Mesothelial cell of epicardium (in vitro differentiated cells): ENCODE measurements at regions not wholly inside any gene's neighbourhood (a gene's known extent, or its start where the extent isn't known, plus 50 kb on each side); places are given as distances from the start of the nearest gene placed in this dataset.
"Not testable (repeated sequence)": the region's sequence is repeated elsewhere in the genome, so short reads cannot be mapped to it uniquely, and the experiment has no call there.

Experiments used
- DNase-seq, 2 experiments: peaks; one replicate each; pipeline ENCODE4 v3.0.0; 2021; ENCODE audit warnings: low spot score in 2 of 2; ENCODE audit not compliant: unreplicated experiment in 2 of 2
- H3K27ac Mint-ChIP-seq: 2 replicates; pipeline ENCODE4 v1.8.0; 2021; ENCODE audit warnings: mixed read lengths
- H3K27me3 Mint-ChIP-seq: 2 replicates; pipeline ENCODE4 v1.8.0; 2021; ENCODE audit warnings: low read depth, mixed read lengths
- H3K36me3 Mint-ChIP-seq: 2 replicates; pipeline ENCODE4 v1.8.0; 2021; ENCODE audit warnings: mixed read lengths
- H3K4me1 Mint-ChIP-seq: 2 replicates; pipeline ENCODE4 v1.8.0; 2021; ENCODE audit warnings: mixed read lengths
- H3K4me3 Mint-ChIP-seq: 2 replicates; pipeline ENCODE4 v1.8.0; 2021; ENCODE audit warnings: mild to moderate bottlenecking, moderate library complexity, mixed read lengths
- H3K9me3 Mint-ChIP-seq: 2 replicates; pipeline ENCODE4 v1.8.0; 2021; ENCODE audit warnings: mixed read lengths
- TF ChIP-seq, protein P1 (sequence below): fragments of 200-600 bp; sonication (generic); IDR thresholded peaks from one replicate; pipeline ENCODE4 v1.5.0; 2021; ENCODE audit warnings: antibody characterized with exemption; ENCODE audit not compliant: unreplicated experiment

DNA sequence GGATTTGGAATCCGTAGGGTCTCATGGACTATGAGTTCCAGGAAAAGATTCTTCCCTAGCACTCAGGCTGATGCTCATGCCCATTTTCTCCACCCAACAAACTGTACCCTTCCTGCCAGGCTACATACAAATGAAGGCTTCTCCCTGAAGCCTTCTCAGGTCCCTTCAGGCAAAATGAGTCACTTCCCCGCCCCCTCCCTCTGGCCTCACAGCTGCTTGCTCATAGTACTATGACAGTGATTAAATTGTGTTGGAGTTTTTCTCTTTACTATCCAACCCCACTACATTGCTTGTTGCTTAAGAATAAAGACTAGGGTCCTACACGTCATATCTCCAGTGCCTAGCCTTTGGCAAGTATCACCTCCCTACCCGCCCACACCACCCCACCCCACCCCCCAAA lies 207.6 kb upstream of the NFIA start:
- H3K9me3 Mint-ChIP-seq = no peaks in the 10 kb centered on the region
- peaks cover 26% of the 10 kb centered on the region for H3K4me1 Mint-ChIP-seq
- no peak overlapping the region for H3K27ac Mint-ChIP-seq
- DNase-seq = no peak
- H3K4me3 Mint-ChIP-seq = no peak overlapping the region
- TF ChIP-seq, protein P1, sequence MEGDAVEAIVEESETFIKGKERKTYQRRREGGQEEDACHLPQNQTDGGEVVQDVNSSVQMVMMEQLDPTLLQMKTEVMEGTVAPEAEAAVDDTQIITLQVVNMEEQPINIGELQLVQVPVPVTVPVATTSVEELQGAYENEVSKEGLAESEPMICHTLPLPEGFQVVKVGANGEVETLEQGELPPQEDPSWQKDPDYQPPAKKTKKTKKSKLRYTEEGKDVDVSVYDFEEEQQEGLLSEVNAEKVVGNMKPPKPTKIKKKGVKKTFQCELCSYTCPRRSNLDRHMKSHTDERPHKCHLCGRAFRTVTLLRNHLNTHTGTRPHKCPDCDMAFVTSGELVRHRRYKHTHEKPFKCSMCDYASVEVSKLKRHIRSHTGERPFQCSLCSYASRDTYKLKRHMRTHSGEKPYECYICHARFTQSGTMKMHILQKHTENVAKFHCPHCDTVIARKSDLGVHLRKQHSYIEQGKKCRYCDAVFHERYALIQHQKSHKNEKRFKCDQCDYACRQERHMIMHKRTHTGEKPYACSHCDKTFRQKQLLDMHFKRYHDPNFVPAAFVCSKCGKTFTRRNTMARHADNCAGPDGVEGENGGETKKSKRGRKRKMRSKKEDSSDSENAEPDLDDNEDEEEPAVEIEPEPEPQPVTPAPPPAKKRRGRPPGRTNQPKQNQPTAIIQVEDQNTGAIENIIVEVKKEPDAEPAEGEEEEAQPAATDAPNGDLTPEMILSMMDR = no peak
- no peaks in the 10 kb centered on the region for H3K27me3 Mint-ChIP-seq
- H3K36me3 Mint-ChIP-seq = no peaks in the 10 kb centered on the region

GRCh38 chr1:60873396-60873795 lies 209.0 kb upstream of the NFIA start:
- H3K9me3 Mint-ChIP-seq, H3K36me3 Mint-ChIP-seq, H3K27me3 Mint-ChIP-seq, H3K4me3 Mint-ChIP-seq, DNase-seq, H3K27ac Mint-ChIP-seq: not testable (repeated sequence)
- peaks cover 31% of the 10 kb centered on the region for H3K4me1 Mint-ChIP-seq

- no peaks in the 10 kb centered on the region for H3K9me3 Mint-ChIP-seq
- no peaks in the 10 kb centered on the region for H3K36me3 Mint-ChIP-seq
- no peaks in the 10 kb centered on the region for H3K27me3 Mint-ChIP-seq
- TF ChIP-seq, protein P1 = no peak
- H3K4me3 Mint-ChIP-seq = no peak overlapping the region
- H3K4me1 Mint-ChIP-seq = peaks cover 31% of the 10 kb centered on the region
- H3K27ac Mint-ChIP-seq = no peak overlapping the region
- DNase-seq = no peak
Observed at GRCh38 chr1:60872426-60873054, 209.8 kb upstream of the NFIA start.

DNA sequence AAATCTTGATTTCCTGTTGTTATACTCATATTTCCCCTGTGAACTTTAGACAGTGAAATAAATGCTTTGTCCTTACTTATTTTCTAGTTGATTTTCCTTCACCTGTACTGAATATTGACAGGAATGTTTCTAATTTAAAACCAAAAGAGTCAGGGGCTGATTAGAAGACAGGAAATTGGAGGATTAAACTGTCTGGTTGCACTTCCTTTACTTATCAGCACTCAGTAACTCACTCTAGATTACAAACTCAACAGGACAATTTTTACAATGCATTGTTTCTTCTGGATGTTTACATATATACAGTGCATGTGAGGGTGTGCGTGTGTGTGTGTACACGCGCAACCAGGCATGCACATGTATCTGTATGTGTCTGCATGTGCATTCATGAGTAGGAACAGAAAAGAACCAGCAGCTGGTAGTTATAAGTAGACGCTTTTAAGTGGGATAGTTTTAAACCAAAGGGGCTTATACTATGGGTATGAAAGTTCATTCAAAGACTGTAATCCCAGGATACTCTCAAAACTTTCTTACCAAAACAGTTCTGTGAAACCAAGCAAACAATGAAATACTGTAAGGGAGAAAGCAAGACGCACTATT lies 212.0 kb upstream of the NFIA start:
- no peak for DNase-seq
- Mint-ChIP-seq H3K4me3 (no peak overlapping the region), H3K27ac (no peak overlapping the region), H3K4me1 (peaks cover 30% of the 10 kb centered on the region), H3K27me3 (peaks cover 1% of the 10 kb centered on the region), H3K9me3 (no peaks in the 10 kb centered on the region), H3K36me3 (no peaks in the 10 kb centered on the region)
- TF ChIP-seq, protein P1 = no peak

- DNase-seq = no peak
- Mint-ChIP-seq H3K27ac (no peak overlapping the region), H3K9me3 (no peaks in the 10 kb centered on the region), H3K36me3 (no peaks in the 10 kb centered on the region), H3K4me1 (peaks cover 31% of the 10 kb centered on the region), H3K27me3 (peaks cover 2% of the 10 kb centered on the region), H3K4me3 (no peak overlapping the region)
- TF ChIP-seq, protein P1 = no peak
Observed at GRCh38 chr1:60868901-60869663, 213.3 kb upstream of the NFIA start.

DNA sequence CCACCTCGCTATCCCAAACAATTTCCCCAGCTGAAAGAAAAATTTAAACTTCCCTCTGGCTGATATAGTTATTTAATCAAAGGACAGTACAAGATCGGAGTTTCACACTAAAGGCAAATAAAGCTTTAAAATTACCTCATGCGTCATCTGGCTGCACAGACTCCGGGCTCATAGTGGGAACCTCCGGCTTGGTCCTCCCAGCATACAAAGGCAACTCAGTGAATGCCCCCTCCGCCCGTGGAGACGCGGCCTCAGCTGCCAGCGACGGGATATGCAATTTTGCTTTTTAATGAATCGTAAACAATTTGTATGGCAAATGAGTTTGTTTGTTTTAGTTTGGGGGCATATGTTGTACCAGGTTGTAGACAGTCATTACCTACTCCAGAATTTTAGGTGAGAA lies 214.6 kb upstream of the NFIA start:
- TF ChIP-seq, protein P1 = no peak
- no peak for DNase-seq
- peaks cover 28% of the 10 kb centered on the region for H3K4me1 Mint-ChIP-seq
- no peaks in the 10 kb centered on the region for H3K9me3 Mint-ChIP-seq
- H3K36me3 Mint-ChIP-seq = no peaks in the 10 kb centered on the region
- peaks cover 2% of the 10 kb centered on the region for H3K27me3 Mint-ChIP-seq
- H3K27ac Mint-ChIP-seq = no peak overlapping the region
- no peak overlapping the region for H3K4me3 Mint-ChIP-seq
